Suppressor macrophage treated with lipopolysaccharide for 1 hour (primary cell): ENCODE measurements at regions not wholly inside any gene's neighbourhood (a gene's known extent, or its start where the extent isn't known, plus 50 kb on each side); places are given as distances from the start of the nearest gene placed in this dataset.

ENCODE experiments used
- DNase-seq, 3 donors: peaks; one replicate each; pipeline ENCODE4 v3.0.0-alpha.2; 2020 to 2022

DNA sequence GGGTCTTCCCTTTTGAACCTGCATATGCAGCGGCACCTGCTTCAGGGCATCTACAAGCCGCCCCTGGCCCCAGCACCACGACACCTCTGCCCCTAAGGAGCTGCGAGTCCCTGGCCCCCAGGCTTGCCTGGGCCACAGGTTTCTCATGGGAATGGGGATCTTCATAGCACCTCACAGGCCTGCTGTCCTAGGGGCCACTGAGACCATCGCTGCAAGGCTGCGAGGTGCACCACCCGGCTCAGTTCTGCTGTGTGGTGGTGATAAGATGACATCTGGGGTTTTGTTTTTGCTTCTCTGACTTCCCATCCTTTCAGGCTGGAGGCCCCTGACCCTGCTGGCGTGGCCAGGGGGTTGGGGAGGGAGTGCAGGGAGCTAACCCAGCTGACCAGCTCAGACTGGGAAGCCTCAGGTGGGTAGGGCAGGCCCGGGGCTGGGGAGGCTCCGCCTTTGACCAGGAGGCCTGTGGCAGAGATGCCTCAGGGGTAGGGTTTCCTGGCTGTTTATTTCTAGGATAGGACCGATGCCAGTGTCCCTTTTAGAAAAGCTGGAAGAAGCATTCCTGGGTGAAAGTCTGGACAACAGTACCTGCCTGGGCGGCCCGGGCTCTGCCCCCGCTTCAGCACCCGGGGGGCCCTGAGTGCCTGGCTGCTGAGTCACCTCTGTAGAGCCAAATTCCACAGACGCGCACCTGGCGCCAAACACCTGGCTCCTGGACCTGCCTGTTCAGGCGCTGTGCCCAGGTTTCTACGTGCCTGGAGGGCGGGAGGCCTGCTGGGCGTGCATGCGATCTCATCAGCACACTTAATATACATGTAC is 264.7 kb downstream of the DLL1 start:
- no peak for DNase-seq

DNA sequence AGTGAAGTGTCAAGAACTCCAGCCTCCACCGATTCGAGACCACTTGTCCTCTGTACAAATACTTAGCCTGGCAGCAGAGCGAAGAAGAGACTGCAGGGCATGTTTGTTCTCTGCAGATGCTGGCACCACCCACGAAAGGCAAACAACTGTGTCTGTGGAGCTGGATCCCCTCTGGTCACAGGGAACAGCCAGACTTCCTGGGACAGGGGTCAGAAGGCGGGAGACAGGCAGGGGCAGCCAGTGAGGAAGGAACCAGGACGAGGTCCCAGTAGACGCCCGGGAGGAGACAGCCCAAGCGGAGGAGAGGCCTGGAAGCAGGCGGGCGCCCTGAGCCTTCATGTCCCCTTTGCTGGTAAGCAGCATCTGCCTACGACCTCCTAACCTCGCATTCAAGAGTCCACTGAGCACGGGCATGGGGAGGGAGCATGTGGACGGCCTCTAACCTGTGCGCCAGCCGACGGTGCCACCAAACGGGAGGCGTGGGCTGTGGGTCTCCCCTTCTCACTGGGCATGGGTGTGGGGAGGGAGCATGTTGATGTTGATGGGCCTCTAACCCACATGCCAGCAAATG is 265.5 kb downstream of the DLL1 start:
- no peak for DNase-seq

DNA sequence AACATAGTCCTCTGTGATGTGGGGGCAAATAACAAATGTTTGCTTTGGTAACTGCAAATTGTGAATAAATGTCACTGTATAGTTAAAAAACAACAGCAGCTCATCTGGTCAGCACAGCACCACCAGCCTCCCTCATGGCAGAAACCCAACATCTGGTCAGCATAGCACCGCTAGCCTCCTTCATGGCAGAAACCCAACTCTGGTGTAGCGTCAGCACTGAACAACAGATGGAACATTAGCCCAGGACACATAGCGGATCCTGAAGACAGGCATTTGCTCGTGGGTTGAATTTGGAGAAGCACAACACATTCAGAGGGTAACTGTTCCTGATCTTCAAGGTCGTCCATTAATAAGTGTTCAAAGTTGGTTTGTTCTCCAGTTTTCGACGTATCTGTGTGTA is 265.9 kb downstream of the DLL1 start:
- no peak for DNase-seq

DNA sequence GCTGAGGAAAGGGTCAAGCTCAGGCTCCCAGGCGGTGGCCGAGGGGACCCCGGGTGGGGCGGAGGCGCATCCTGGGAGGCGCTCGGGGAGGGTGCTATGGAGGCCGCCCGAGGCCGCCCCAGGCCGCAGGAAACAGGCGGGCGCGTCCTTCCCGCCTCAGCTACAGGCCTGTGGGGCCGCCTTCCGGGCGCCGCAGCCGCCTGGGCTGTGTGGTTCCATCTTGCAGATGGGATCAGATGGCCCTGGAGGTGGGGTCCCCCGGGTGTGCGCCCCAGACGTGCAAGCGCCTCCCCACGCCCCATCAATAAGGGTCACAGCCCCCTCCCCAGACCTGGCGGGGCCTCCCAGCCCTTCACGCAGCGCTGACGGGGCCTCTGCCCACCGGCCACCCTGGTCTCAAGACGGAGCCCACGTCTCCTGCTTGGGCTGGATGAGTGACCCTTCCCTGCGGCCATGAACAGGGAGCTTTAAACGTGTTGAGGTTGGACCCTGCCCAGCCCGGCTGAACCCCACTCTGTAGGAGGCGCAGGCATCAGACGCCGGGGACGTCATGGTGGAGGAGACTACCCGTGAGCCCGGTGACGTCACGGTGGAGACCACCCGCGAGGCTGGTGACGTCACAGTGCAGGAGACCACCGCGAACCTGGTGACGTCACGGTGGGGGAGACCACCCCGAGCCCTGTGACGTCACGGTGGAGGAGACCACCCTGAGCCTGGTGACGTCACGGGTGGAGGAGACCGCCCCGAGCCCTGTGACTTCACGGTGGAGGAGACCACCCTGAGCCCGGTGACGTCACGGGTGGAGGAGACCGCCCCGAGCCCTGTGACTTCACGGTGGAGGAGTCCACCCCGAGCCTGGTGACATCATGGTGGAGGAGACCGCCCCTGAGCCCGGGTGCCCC is 267.0 kb downstream of the DLL1 start:
- no peak for DNase-seq

DNA sequence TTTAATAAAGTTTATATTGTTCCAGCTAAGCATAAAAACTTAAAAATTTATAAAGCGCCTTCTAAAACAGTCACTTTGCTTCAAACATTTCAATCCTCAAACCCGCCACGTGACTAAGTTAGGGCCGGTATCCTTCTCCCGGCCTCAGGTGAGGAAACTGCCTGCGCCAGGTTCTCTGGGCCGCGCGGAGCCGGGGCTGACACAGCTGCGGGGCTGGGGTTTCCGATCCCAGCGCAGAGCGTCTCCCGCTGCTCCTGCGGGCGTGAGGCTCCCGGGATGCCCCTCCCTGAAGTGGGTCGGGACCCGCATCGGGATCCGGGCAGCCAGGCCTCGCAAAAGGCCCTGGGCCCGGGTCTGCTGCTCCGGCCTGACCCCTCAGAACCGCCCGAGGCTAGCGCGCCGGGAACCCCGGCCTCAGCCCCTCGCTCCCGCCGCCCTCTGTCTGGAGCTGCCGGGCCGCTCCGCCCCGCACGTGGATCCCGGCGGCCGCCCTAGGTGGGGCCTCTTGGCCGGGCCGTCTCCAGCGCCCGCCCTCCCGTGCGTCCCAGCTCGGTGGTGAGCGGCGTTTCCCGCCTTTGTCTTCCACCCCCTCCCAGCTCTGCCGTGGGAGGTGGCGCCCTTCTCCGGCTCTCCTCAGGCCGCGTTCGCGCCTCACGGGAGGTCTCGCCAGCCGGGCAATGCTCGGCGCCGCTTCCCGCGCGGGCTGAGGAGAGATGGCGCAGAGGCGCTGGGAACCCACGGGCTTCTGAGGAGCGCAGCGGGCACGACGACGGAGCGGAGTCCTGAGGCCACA is 267.9 kb downstream of the DLL1 start:
- DNase-seq: no peak

DNA sequence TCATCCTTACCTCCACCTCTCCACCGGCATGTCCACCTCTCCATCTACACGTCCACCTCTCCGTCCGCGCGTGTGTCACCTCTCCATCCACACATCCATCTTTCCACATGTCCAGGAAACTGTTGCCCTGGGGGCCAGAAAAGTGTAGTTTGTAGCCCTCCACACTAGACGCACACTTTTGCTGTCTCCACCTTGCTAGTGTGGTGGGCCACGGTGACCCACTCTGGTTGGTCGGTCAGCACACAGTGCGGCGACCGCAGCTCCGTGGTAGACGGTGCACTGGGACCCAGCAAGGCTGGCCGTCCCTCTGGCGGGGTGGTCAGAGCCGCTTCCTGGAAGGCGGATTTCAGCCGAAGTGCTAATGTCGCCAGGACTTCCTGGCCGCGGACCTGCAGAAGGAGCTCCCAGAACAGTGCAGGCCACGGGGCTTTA is 268.6 kb downstream of the DLL1 start:
- no peak for DNase-seq

DNA sequence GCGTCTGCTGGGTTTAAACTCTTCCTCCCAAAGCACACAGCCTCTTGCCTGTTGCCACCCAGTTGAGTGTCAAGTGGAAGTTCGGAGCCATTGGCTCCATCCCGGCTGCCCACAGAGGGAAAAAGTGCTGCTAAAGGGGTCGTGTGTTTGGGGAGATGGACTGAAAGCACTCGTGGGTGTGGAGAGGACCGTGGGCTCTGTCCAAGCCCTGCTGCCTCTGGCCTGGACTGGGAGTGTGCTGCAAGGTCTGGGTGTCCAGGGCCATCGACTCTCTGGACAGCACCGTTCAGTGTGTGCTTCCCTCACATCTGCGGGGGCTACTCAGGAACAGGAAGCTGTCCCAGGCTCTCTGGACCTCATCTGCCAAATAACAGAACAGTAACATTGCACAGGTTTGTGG is 269.3 kb downstream of the DLL1 start:
- DNase-seq: no peak

DNA sequence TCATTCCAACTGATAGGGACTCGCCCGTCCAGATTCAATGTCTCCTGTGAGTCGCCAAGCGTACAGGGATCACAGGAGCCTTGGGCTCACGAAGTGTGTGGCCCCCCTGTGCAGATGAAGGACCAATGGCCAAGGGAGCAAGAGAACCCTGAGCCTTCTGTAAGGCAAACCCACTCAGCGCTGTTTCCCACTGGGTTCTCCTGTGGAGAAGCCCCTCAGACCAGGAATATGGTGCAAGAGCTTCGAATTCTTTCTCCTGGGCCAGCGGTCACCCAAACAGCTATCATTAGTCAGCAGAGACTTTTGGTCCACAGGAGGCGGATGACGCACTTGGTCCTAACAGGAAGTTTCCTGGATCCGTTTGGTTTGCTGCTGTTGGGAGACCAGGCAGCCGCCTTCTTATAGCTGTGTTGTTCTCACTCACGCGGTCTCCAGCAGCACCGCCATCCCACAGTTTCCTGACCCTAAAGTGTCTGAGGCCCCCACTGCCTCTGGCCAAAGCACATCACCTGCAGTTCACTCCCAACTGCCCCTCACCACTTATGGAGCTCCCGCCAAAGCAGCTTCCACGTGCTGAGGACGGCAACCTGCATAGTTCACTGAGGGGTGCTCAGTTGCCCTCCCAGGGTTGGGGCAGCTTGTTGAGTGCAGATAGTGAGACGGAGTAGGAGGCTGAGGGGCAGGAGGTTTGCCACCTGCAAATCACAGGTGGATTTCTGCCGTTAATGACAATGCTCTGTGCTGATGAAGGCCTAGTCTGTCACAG is 268.6 kb downstream of the ERMARD start:
- no peak for DNase-seq

DNA sequence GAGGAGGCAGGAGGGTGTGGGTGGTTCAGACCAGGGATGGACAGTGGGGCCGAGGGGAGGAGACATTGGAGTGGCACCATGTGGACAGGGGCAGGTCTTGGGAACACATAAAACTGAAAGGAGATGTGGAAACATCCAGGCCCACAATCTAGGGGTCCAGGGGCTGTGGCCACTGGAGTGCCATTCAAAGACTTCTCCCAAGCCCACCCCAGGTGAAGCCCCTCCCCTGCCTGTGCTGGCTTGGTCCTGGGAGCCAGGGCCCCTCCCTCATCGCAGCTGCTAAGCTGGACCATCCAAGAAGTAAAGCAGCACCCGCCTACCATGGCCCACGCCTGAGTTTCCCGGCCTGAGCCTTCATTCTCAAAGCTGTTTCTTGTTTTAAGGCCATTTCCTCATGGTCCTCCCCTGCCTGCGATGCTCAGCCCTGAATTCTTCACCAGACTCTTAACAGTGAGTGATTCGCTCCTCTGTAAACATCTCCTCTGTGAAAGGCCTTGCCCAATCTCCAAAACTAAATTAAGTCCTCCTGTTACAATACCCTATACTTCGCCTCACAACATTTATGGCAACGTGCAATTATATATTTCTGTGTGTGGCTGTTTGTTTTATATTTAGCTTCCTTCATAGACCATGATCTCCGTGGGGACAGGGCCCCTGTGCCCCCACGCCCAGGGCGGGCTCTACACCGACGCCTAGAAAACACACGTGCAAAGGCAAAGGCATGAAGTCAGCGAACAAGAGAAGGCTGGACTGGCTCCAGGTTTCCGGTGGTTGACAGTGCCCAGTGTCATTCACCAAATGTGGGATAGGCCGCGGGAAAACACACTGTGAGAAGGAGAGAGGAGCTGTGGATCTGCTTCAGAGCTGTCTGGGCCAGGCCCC is 267.8 kb downstream of the ERMARD start:
- DNase-seq: no peak

DNA sequence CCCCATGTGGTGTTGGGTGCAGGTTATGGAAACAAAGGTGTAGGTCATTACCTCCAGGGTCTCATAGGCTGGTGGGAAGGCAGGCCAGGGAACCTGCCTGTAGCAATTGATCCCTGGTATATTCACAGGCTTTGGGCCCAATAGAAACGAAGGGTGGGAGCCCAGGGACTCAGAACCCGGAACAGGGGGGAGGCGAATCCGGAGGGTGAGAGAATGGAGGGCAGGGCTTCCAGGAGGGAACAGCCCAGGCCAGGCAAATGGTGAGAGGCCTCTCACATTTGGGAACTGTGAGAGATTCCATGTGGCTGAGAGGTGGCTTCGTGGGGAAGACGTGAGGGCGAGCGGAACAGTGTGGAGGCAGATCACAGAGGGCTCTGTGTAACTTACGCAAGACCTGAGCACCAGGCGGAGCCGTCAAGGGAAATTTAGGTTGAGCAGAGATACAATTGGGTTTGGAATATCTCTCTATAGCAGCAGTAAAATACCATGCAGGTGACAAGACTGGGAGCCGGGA is 267.1 kb downstream of the ERMARD start:
- no peak for DNase-seq

DNA sequence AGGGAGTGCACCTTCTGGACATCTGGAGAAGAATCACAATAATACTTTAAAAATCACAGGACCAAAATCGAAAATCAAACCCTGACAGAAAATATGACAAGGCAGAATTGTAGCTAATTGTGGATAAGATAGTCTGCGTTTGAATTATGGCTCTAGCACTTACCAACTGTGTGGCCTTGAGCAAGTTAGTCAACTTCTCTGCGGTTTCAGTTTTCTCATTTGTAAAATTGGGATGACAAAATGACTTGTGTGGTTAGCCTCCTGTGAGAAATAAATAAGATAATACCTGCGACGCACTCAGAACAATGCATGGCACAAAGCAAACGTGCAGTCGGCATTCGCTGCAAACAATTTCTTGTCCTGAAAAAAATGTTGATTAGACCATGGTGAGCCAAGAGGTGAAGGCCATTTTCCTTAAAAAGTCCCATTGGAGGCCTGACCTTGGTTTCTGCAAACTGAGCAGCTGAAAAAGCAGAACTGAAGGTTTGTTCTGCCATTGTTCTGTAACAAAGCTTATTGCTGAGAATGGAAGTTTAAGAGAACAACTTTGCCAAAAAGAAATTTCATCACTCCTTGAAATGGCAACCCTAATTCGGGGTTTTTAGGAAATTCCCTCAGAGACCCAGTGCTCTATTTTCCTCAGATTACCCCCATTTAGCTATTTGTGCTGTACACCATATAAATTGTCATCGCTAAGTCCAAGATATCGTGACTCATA is 266.3 kb downstream of the ERMARD start:
- peak; percentile 62 to 74 (median 69) for DNase-seq

DNA sequence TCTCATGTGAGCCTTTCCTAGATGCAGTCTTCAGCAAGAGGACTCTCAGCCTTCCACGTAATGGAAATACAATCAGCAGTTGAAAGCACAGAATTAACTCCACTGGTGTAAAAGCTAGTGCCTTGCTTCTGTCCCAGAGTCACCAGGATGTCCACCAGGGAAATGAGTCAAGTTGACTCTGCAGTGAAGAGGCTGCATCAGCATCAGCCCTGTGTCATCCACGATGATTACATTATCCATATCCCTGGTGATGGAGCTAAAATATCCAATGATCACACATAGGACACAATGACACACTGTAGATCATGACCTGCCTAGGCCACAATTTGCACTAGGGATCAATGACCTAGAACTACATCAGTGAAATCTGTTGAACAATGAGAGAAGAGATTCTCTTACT is 262.4 kb downstream of the ERMARD start:
- DNase-seq: peak; percentile 61 to 85 (median 64)

DNA sequence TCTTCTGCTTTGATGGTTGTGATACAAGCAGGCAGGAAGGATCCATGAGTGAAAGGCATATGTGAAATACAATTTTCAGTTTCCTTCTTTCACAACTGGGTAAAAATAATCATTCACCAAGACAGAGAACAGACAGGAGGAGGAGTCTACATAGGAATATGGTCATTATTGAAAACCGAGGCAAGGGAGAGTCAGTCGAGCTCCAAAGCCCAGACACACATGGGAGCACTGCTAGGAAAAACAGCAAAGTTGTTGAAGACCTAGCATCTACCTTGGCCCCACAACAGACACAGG is 260.6 kb downstream of the ERMARD start:
- DNase-seq: peak in 2 of 3 donors; percentile 66 to 70

DNA sequence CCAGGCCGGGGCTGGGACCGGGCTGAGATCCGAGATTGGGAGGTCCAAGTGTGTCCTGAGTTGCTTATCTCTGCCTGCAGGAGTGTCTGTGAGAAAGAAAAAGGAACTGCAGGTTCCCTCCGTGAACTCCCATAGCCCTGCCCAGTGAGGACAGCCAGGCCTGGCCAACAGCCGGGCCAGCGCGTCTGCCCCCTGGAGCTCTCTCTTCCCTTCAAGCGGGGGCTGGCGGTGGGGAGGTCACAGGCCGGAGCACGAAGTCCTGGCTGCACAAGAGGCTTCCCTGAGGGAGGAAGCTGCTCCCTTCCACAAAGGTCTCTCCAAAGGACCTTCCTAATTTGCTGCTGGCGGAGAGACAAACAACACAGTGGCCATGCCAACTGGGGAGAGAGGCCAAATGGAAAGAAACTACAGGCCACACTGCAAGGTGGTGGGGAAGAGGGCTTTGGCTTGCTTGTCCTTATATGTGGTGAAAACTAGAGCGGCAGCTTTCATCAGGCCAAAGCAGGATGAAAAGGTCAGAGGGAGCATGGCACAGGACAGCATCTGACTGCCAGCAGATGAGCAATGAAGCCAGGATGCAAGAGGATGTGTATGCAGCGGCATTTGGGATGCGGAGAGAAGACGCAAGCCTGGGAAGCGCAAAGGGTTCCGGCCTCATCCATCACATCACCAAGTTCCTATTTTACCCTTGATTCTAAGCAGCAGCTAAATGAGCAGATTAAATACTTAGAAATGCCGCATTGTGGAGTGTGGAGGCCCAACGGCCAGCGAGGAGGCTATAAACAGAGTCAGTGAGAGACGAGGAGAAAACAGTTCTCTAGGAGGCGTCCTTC is 260.0 kb downstream of the ERMARD start:
- DNase-seq: peak; percentile 46 to 54 (median 48)

DNA sequence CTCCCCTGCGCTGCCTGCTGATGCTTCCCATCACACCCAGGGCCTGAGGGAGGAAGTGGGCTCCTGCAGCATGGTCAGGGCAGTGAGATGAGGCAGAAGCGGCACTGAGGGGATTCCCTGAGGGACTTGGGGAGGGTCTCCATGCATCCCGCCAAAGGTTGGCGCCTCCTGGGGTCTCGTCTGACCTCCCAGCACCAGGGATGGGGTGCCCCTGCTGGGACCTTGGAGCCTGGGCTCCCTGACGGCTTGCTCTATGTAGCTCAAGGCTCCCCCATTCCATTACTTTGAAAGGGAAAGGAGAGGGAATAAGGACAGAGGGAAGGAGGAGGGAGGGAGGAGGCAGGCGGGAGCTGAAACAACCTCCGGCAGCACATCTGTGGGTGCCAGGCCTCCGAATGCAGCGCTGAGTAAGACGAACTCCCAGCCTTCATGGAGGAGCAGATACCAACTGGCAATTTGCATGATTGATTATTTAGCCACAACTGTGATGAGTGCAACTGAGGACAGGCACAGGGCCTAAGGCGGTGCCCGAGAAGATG is 259.3 kb downstream of the ERMARD start:
- DNase-seq: no peak

DNA sequence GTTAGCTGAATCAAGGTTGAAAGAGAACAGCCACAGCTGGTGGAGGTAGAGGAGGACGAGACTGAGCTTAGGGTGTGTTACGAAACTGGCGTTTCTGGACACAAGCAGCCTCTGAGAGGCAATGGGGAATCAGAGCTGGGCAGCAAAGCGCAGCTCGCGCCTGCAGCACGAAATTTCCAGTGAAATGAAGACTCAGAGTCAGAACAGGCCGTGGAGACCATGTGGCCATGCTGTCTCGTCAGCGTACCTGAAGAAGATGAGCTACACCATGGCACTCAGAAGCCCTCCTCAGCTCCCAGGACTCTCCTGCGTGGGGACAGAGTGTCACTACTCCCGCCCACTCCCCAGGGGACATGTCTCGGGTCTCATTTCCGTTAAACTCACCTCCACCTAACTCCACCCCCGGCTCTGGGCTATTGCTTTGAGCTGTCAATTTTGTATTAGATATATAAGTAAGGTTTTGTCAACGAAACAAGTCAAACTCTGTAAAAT is 256.9 kb downstream of the ERMARD start:
- no peak for DNase-seq

DNA sequence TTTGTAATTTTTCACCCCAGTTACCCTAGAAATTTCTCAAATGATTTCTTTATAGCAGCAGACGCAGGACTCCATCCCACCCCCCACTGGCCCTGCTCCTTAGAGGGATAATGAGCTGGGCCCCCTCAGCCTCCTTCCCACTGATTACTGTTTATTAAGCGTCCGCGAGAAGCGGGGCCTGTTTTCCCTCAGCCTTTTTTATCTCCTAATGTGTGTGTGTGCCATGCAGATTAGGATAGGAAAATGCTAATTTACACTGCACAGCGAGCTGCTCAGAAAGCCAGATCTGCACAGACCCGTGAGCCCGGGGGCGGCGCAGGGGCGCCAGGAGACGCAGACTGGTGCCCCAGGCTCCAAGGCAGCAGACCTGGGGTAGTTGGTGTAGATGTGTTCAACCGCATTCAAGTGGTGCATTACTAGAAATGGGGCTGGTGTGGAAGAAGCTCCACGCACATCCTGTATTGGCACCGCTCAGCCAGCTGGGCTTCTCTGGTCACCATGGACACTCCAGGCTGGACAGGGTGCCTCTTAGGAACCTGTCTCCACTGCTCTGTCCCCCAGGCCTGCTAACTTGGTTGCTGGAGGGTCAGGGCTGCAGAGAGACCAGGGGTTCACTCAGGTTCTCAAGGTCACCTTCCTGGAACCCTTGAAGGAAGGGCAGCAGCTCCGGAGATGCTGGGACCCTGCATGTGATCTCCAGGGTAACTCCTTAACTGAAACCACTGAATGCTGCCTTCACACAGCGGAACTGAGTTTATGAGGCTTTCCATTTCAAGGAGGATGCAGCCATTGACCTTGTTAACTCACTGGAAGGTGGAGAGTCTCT is 256.3 kb downstream of the ERMARD start:
- no peak for DNase-seq
